ENCODE measurements at regions not wholly inside any gene's neighbourhood (a gene's known extent, or its start where the extent isn't known, plus 50 kb on each side); places are given as distances from the start of the nearest gene placed in this dataset.

DNA sequence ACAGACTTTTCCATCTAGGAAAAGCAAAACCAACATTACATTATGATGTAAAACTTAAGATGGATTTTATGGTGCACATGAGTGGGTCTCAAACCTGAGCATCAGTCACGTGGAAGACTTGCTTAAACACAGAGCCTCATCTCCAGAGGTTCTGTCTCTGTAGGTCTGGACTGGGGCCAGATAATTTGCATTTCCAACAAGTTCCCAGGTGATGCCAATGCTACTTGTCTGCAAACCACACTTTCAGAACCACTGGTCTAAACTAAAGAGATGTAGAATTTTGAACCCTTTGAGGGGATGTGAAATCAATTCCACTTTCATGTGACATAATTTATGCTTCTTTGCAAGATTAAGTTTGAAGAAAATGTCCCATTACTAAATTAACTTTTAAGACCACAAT lies 522.8 kb downstream of the MBD2 start:
- TF ChIP-seq, protein P1, sequence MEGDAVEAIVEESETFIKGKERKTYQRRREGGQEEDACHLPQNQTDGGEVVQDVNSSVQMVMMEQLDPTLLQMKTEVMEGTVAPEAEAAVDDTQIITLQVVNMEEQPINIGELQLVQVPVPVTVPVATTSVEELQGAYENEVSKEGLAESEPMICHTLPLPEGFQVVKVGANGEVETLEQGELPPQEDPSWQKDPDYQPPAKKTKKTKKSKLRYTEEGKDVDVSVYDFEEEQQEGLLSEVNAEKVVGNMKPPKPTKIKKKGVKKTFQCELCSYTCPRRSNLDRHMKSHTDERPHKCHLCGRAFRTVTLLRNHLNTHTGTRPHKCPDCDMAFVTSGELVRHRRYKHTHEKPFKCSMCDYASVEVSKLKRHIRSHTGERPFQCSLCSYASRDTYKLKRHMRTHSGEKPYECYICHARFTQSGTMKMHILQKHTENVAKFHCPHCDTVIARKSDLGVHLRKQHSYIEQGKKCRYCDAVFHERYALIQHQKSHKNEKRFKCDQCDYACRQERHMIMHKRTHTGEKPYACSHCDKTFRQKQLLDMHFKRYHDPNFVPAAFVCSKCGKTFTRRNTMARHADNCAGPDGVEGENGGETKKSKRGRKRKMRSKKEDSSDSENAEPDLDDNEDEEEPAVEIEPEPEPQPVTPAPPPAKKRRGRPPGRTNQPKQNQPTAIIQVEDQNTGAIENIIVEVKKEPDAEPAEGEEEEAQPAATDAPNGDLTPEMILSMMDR (IDR thresholded peaks at IDR 0.05) = no peak
- TF ChIP-seq POLR2A (IDR thresholded peaks at IDR 0.05) = no peak
